IMR-90 (cell line): ENCODE measurements at regions not wholly inside any gene's neighbourhood (a gene's known extent, or its start where the extent isn't known, plus 50 kb on each side); places are given as distances from the start of the nearest gene placed in this dataset.

ENCODE experiments used
- ATAC-seq: fragments of 200-7000 bp; cut with Tn5 transposase; 2 replicates; pipeline ENCODE4 v1.9.1; 2020; ENCODE audit warnings: low read depth, mild to moderate bottlenecking, moderate library complexity
- BruUV-seq: library from RNA; stranded (reverse); fragments of 400-500 nt; replicated peaks from 2 replicates; lab custom pipeline; 2021; lab: Mats Ljungman, UMichigan
- CTCF ChIA-PET: fragments of 300-600 bp; formaldehyde crosslinking; extraction: SDS; loops from one replicate; lab custom pipeline; 2021; ENCODE audit warnings: antibody characterized with exemption; lab: Yijun Ruan, JAX
- POLR2A ChIA-PET: fragments of 300-600 bp; sonication (Branson Sonifier 250); formaldehyde crosslinking; loops from one replicate; lab custom pipeline; 2022; ENCODE audit warnings: antibody characterized with exemption; ENCODE audit not compliant: unreplicated experiment; lab: Charles Lee
- DNase-seq: peaks from one replicate; pipeline ENCODE4 v3.0.0; 2013
- H2AFZ ChIP-seq: replicated peaks from 2 replicates; pipeline ENCODE3; 2013; ENCODE audit warnings: low read length, mild to moderate bottlenecking; ENCODE audit not compliant: poor library complexity
- H2AK5ac ChIP-seq: 2 replicates; pipeline ENCODE4 v1.6.1; 2013; ENCODE audit warnings: low read depth, low read length, inconsistent platforms
- H2AK9ac ChIP-seq: replicated peaks from 2 replicates; pipeline ENCODE3; 2013; ENCODE audit warnings: mild to moderate bottlenecking, low read depth, low read length, moderate library complexity; ENCODE audit not compliant: poor library complexity
- H2BK120ac ChIP-seq: 2 replicates; pipeline ENCODE4 v1.6.1; 2013; ENCODE audit warnings: low read depth, low read length, inconsistent platforms
- H2BK15ac ChIP-seq: 3 replicates; pipeline ENCODE4 v1.6.1; 2013; ENCODE audit warnings: low read depth, low read length, inconsistent platforms
- H2BK20ac ChIP-seq: 2 replicates; pipeline ENCODE4 v1.6.1; 2013; ENCODE audit warnings: low read depth, mild to moderate bottlenecking, inconsistent platforms, low read length, moderate library complexity
- H2BK5ac ChIP-seq: 2 replicates; pipeline ENCODE4 v1.6.1; 2013; ENCODE audit warnings: mild to moderate bottlenecking, low read depth, low read length, inconsistent platforms; ENCODE audit not compliant: poor library complexity, severe bottlenecking
- H3K14ac ChIP-seq: replicated peaks from 2 replicates; pipeline ENCODE4 v1.6.1; 2013; ENCODE audit warnings: low read depth, low read length, inconsistent platforms
- H3K18ac ChIP-seq: 2 replicates; pipeline ENCODE4 v1.6.1; 2013; ENCODE audit warnings: low read depth, low read length, control low read depth
- H3K23ac ChIP-seq: 2 replicates; pipeline ENCODE4 v1.6.1; 2013; ENCODE audit warnings: low read depth, low read length, inconsistent platforms
- H3K27ac ChIP-seq: 2 replicates; pipeline ENCODE4 v1.5.1; 2013; ENCODE audit warnings: mild to moderate bottlenecking, control low read depth, low read length; ENCODE audit not compliant: insufficient read depth
- H3K27me3 ChIP-seq: 2 replicates; pipeline ENCODE4 v1.6.1; 2013; ENCODE audit warnings: low read length; ENCODE audit not compliant: control insufficient read depth, insufficient read depth
- H3K36me3 ChIP-seq: 2 replicates; pipeline ENCODE4 v1.6.1; 2013; ENCODE audit warnings: low read length, mixed read lengths; ENCODE audit not compliant: control insufficient read depth, insufficient read depth
- H3K4ac ChIP-seq: 2 replicates; pipeline ENCODE4 v1.6.1; 2013; ENCODE audit warnings: low read depth, low read length, inconsistent platforms
- H3K4me1 ChIP-seq: 2 replicates; pipeline ENCODE4 v1.6.1; 2013; ENCODE audit warnings: low read length, mixed read lengths; ENCODE audit not compliant: control insufficient read depth, insufficient read depth
- H3K4me2 ChIP-seq: 2 replicates; pipeline ENCODE4 v1.6.1; 2013; ENCODE audit warnings: low read depth, mild to moderate bottlenecking, control low read depth, low read length, moderate library complexity
- H3K4me3 ChIP-seq: 2 replicates; pipeline ENCODE4 v1.5.1; 2013; ENCODE audit warnings: low read depth, mild to moderate bottlenecking, control low read depth, low read length, moderate library complexity; ENCODE audit not compliant: insufficient read depth
- H3K56ac ChIP-seq: 2 replicates; pipeline ENCODE4 v1.6.1; 2013; ENCODE audit warnings: low read length, inconsistent platforms; ENCODE audit not compliant: insufficient read depth; ENCODE audit errors: extremely low read depth
- H3K79me1 ChIP-seq, 2 experiments: 2 replicates each; pipeline ENCODE4 v1.6.1; 2013; ENCODE audit warnings: low read length in 2 of 2, inconsistent platforms in 1 of 2, low read depth in 1 of 2
- H3K9ac ChIP-seq: 2 replicates; pipeline ENCODE4 v1.6.1; 2013; ENCODE audit warnings: low read depth, low read length, control low read depth
- H3K9me1 ChIP-seq: 2 replicates; pipeline ENCODE4 v1.6.1; 2013; ENCODE audit warnings: low read length, inconsistent platforms; ENCODE audit not compliant: insufficient read depth
- H3K9me3 ChIP-seq: 2 replicates; pipeline ENCODE4 v1.6.1; 2013; ENCODE audit warnings: low read length; ENCODE audit not compliant: control insufficient read depth, insufficient read depth
- H4K20me1 ChIP-seq: 2 replicates; pipeline ENCODE4 v1.6.1; 2013; ENCODE audit warnings: low read length, inconsistent platforms; ENCODE audit not compliant: insufficient read depth
- H4K5ac ChIP-seq: 2 replicates; pipeline ENCODE4 v1.6.1; 2013; ENCODE audit warnings: mild to moderate bottlenecking, low read depth, low read length, control low read depth
- H4K8ac ChIP-seq, 2 experiments: 2 replicates each; pipeline ENCODE4 v1.6.1; 2013; ENCODE audit warnings: low read depth in 2 of 2, low read length in 2 of 2, control low read depth in 1 of 2, inconsistent platforms in 1 of 2
- H4K91ac ChIP-seq: 2 replicates; pipeline ENCODE4 v1.6.1; 2013; ENCODE audit warnings: low read depth, low read length, inconsistent platforms; ENCODE audit not compliant: insufficient read depth
- NFE2L2 ChIP-seq: fragments of 150-350 bp; IDR thresholded peaks from 2 replicates; pipeline ENCODE4 v1.6.1; 2016; ENCODE audit warnings: low read depth, mild to moderate bottlenecking, low read length
- USF2 ChIP-seq: fragments of 150-350 bp; IDR thresholded peaks from 2 replicates; pipeline ENCODE4 v1.6.1; 2017; ENCODE audit warnings: mild to moderate bottlenecking, antibody characterized with exemption, low read length, low read depth
- WGBS, 2 experiments: methylation state at CpG; one replicate each; pipeline versions ENCODE4 v1.1.5 to v1.1.7; 2013; ENCODE audit warnings: missing lambda C conversion rate in 2 of 2; ENCODE audit not compliant: insufficient read length in 1 of 2; ENCODE audit errors: extremely low coverage in 2 of 2; 5-methylcytosine and 5-hydroxymethylcytosine counted together
- dilution Hi-C: fragments of 300-500 bp; cut with HindIII; formaldehyde crosslinking; loops from one replicate; pipeline ENCODE4 v1.14.3; 2018; ENCODE audit warnings: low sequenced_read_pairs; ENCODE audit not compliant: unreplicated experiment
- in situ Hi-C: fragments of 300-500 bp; cut with MboI; formaldehyde crosslinking; loops from 3 replicates; pipeline ENCODE4 v1.14.3; 2019; ENCODE audit warnings: low sequenced_read_pairs, inconsistent platforms, mixed read lengths
- intact Hi-C: fragments of 100-400 bp; cut with micrococcal nuclease; formaldehyde crosslinking; loops from 2 replicates; pipeline ENCODE4 v1.10.0; 2022

GRCh38 chr21:18467715-18468114 lies 64.1 kb upstream of the TMPRSS15 start:
- no peak for TF ChIP-seq USF2
- no peak for TF ChIP-seq NFE2L2
- DNase-seq (no peak), ATAC-seq (no peak)
- Histone ChIP-seq H3K4me3 (no peak overlapping the region), H3K27me3 (no peaks in the 10 kb centered on the region), H3K9ac (no peak overlapping the region), H3K4me1 (no peaks in the 10 kb centered on the region), H3K36me3 (no peaks in the 10 kb centered on the region), H3K18ac (no peak overlapping the region), H2BK5ac (no peak overlapping the region), H4K8ac (no peak overlapping the region), H4K91ac (no peak overlapping the region), H4K5ac (no peak overlapping the region), H2AK5ac (no peak overlapping the region), H2AFZ (no peak overlapping the region), H3K23ac (no peak overlapping the region), H3K9me1 (no peaks in the 10 kb centered on the region), H2BK15ac (no peak overlapping the region), H4K20me1 (no peaks in the 10 kb centered on the region), H3K14ac (no peak overlapping the region), H3K79me1 (no peaks in the 10 kb centered on the region), H3K9me3 (peaks cover 2% of the 10 kb centered on the region), H3K4me2 (no peak overlapping the region), H2BK20ac (no peak overlapping the region), H2BK120ac (no peak overlapping the region), H3K4ac (no peak overlapping the region), H3K27ac (no peak overlapping the region), H3K56ac (no peak overlapping the region), H2AK9ac (no peak overlapping the region)
- in situ Hi-C loops (no loop called here), intact Hi-C loops (no loop called here), dilution Hi-C loops (no loop called here)
- WGBS, 2 experiments, result no CpG with 5 or more reads among the region's 2 CpGs
- ChIA-PET CTCF (no interaction called here), POLR2A (no interaction called here)
- no TSS peak for BruUV-seq
